ENCODE measurements at regions not wholly inside any gene's neighbourhood (a gene's known extent, or its start where the extent isn't known, plus 50 kb on each side); places are given as distances from the start of the nearest gene placed in this dataset.

DNA sequence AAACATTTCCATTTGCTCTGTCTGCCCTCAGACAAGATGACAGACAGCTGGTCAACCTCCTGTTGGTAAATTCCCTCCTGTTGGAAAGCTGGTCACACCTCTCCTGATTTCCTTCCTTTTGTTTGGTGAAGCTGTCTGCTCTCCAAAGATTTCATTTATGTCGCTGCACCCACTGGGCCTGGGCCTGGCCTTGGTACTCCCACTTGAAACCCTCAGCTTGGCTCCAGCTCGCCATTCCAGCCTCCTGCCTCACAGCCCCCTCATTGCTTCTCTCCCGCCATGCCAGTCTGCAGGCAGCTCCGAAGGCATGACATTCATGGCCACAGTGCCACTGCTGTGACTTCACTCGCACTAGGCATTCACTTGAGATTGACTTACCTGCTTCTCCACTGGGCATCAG lies 451.8 kb downstream of the VRK1 start:
- Mint-ChIP-seq H3K4me3 (ENCODE audit: unreplicated experiment) (no peak overlapping the region), H3K27me3 (ENCODE audit: insufficient read depth, unreplicated experiment) (peaks cover 20% of the 10 kb centered on the region), H3K36me3 (ENCODE audit: insufficient read depth, unreplicated experiment) (no peaks in the 10 kb centered on the region), H3K4me1 (ENCODE audit: low read depth, unreplicated experiment) (no peaks in the 10 kb centered on the region), H3K9me3 (ENCODE audit: unreplicated experiment) (no peaks in the 10 kb centered on the region), H3K27ac (ENCODE audit: unreplicated experiment) (no peak overlapping the region)
- TF ChIP-seq, protein P1, sequence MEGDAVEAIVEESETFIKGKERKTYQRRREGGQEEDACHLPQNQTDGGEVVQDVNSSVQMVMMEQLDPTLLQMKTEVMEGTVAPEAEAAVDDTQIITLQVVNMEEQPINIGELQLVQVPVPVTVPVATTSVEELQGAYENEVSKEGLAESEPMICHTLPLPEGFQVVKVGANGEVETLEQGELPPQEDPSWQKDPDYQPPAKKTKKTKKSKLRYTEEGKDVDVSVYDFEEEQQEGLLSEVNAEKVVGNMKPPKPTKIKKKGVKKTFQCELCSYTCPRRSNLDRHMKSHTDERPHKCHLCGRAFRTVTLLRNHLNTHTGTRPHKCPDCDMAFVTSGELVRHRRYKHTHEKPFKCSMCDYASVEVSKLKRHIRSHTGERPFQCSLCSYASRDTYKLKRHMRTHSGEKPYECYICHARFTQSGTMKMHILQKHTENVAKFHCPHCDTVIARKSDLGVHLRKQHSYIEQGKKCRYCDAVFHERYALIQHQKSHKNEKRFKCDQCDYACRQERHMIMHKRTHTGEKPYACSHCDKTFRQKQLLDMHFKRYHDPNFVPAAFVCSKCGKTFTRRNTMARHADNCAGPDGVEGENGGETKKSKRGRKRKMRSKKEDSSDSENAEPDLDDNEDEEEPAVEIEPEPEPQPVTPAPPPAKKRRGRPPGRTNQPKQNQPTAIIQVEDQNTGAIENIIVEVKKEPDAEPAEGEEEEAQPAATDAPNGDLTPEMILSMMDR (IDR thresholded peaks at IDR 0.05; ENCODE audit: insufficient read depth in 1 of 2, low read depth in 1 of 2, low read length in 1 of 2, severe bottlenecking in 1 of 2, unreplicated experiment in 1 of 2) = no peak
- no peak for DNase-seq
- Histone ChIP-seq H3K9me3 (no peaks in the 10 kb centered on the region), H3K36me3 (ENCODE audit: control insufficient read depth, insufficient read depth, low read length) (no peaks in the 10 kb centered on the region), H3K27me3 (replicated peaks; ENCODE audit: control insufficient read depth, insufficient read depth, low read length) (no peaks in the 10 kb centered on the region), H3K4me1 (no peaks in the 10 kb centered on the region), H3K4me3 (ENCODE audit: low read depth, low read length) (no peak overlapping the region)
- intact Hi-C loops (cut with micrococcal nuclease; ENCODE audit: unreplicated experiment) = no loop called here
- CTCF ChIA-PET = no interaction called here
- POLR2A ChIA-PET = no interaction called here
- BruUV-seq (replicated peaks) = no TSS peak

DNA sequence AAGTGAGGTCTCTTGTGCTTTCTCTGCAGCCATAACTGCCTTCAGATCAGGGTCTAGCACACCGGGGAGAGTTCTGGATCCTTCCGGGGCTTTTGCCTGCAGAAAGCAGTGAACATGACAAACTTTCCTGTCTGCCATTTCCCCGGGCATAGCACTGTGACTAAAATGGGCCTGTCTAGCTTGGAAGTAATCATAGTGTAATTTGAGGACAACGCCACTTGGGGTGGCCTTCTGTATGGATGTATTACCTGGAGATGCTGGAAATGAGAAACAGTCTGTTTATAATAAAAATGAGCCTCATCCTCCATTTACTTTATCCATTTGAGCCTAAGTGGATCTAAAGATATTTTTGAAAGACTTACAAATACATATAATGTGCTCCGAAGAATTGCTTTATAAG lies 453.7 kb downstream of the VRK1 start:
- TF ChIP-seq, protein P1 (IDR thresholded peaks at IDR 0.05; ENCODE audit: insufficient read depth in 1 of 2, low read depth in 1 of 2, low read length in 1 of 2, severe bottlenecking in 1 of 2, unreplicated experiment in 1 of 2) = no peak
- H3K4me3 ChIP-seq (ENCODE audit: low read depth, low read length) = no peak overlapping the region
- no peaks in the 10 kb centered on the region for H3K36me3 ChIP-seq (ENCODE audit: control insufficient read depth, insufficient read depth, low read length)
- no peaks in the 10 kb centered on the region for H3K9me3 Mint-ChIP-seq (ENCODE audit: unreplicated experiment)
- peaks cover 16% of the 10 kb centered on the region for H3K27me3 Mint-ChIP-seq (ENCODE audit: insufficient read depth, unreplicated experiment)
- no peaks in the 10 kb centered on the region for H3K4me1 ChIP-seq
- DNase-seq = no peak
- ChIA-PET CTCF (no interaction called here), POLR2A (no interaction called here)
- H3K36me3 Mint-ChIP-seq (ENCODE audit: insufficient read depth, unreplicated experiment) = no peaks in the 10 kb centered on the region
- no peaks in the 10 kb centered on the region for H3K27me3 ChIP-seq (replicated peaks; ENCODE audit: control insufficient read depth, insufficient read depth, low read length)
- no peak overlapping the region for H3K4me3 Mint-ChIP-seq (ENCODE audit: unreplicated experiment)
- no TSS peak for BruUV-seq (replicated peaks)
- intact Hi-C loops (cut with micrococcal nuclease; ENCODE audit: unreplicated experiment) = no loop called here
- H3K9me3 ChIP-seq = no peaks in the 10 kb centered on the region
- no peaks in the 10 kb centered on the region for H3K4me1 Mint-ChIP-seq (ENCODE audit: low read depth, unreplicated experiment)
- H3K27ac Mint-ChIP-seq (ENCODE audit: unreplicated experiment) = no peak overlapping the region

DNA sequence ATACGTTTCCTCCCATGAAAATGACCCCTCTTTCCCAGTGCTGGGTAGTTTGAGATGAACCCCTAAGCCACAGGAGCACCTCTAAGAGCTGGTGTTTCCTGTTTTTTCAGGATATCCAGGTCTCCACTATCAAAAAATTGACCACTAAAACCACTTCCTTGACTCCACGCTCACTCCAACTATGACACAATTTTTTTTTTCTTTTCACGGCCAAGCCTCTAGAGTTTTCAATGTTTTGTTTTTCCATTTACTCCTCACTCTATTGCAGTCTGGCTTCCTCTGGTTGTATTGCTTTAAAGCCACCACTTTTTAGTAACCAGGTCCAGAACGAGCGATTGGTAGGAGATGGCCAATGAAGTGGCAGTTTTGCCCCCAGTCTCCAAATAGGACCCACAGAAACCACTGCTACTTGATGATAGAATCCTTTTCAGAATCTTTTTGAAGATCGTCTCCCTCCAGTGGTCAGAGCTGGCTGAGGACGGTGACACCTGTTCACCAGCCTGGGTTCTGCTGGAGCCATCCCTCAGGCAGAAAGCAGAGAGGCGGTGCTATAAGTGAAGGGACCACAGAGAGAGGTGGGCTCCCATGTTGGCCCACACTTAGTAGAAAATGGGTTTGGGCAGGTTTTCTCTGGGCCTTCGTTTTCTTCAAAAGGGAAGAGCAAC lies 454.4 kb downstream of the VRK1 start:
- DNase-seq = peak in 1 of 2 experiments; percentile 10
- Mint-ChIP-seq H3K27ac (ENCODE audit: unreplicated experiment) (no peak overlapping the region), H3K9me3 (ENCODE audit: unreplicated experiment) (no peaks in the 10 kb centered on the region), H3K36me3 (ENCODE audit: insufficient read depth, unreplicated experiment) (no peaks in the 10 kb centered on the region), H3K4me1 (ENCODE audit: low read depth, unreplicated experiment) (no peaks in the 10 kb centered on the region), H3K27me3 (ENCODE audit: insufficient read depth, unreplicated experiment) (peaks cover 11% of the 10 kb centered on the region), H3K4me3 (ENCODE audit: unreplicated experiment) (no peak overlapping the region)
- Histone ChIP-seq H3K4me3 (ENCODE audit: low read depth, low read length) (no peak overlapping the region), H3K36me3 (ENCODE audit: control insufficient read depth, insufficient read depth, low read length) (no peaks in the 10 kb centered on the region), H3K27me3 (replicated peaks; ENCODE audit: control insufficient read depth, insufficient read depth, low read length) (no peaks in the 10 kb centered on the region), H3K4me1 (no peaks in the 10 kb centered on the region), H3K9me3 (no peaks in the 10 kb centered on the region)
- ChIA-PET POLR2A (no interaction called here), CTCF (no interaction called here)
- intact Hi-C loops (cut with micrococcal nuclease; ENCODE audit: unreplicated experiment) = no loop called here
- TF ChIP-seq, protein P1 (IDR thresholded peaks at IDR 0.05; ENCODE audit: insufficient read depth in 1 of 2, low read depth in 1 of 2, low read length in 1 of 2, severe bottlenecking in 1 of 2, unreplicated experiment in 1 of 2) = no peak
- BruUV-seq (replicated peaks) = no TSS peak

Measured in Caco-2 (cell line).